ENCODE measurements at regions not wholly inside any gene's neighbourhood (a gene's known extent, or its start where the extent isn't known, plus 50 kb on each side); places are given as distances from the start of the nearest gene placed in this dataset.

DNA sequence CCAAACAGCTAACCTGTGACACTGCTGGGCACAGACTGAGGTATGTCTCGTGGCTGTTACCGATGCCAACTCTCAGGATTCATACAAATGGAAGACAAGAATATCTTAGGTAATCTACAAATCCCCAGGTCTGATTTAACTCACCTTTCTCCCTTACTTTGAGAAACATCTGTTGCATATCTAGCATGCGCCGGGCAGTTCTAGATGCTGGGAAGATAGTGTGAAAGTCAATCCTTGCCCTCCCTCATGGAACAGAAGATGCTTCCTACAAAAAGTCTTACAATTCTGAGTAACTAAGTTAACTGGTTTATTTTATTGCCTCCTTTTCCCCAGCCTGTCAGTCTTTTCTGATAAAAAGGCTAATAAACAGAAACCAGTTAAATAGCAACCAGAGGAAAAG, 212.2 kb upstream of the FAT1 start (continued):
- TF ChIP-seq, protein P1, sequence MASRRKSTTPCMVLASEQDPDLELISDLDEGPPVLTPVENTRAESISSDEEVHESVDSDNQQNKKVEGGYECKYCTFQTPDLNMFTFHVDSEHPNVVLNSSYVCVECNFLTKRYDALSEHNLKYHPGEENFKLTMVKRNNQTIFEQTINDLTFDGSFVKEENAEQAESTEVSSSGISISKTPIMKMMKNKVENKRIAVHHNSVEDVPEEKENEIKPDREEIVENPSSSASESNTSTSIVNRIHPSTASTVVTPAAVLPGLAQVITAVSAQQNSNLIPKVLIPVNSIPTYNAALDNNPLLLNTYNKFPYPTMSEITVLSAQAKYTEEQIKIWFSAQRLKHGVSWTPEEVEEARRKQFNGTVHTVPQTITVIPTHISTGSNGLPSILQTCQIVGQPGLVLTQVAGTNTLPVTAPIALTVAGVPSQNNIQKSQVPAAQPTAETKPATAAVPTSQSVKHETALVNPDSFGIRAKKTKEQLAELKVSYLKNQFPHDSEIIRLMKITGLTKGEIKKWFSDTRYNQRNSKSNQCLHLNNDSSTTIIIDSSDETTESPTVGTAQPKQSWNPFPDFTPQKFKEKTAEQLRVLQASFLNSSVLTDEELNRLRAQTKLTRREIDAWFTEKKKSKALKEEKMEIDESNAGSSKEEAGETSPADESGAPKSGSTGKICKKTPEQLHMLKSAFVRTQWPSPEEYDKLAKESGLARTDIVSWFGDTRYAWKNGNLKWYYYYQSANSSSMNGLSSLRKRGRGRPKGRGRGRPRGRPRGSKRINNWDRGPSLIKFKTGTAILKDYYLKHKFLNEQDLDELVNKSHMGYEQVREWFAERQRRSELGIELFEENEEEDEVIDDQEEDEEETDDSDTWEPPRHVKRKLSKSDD (CRISPR knock-in tag; IDR thresholded peaks at IDR 0.05; ENCODE audit: low read depth) = no peak
- TF ChIP-seq DR1 (CRISPR knock-in tag; IDR thresholded peaks at IDR 0.05) = no peak
- no peak for TF ChIP-seq NR2F1 (CRISPR knock-in tag; IDR thresholded peaks at IDR 0.05)
- TF ChIP-seq, protein P2, sequence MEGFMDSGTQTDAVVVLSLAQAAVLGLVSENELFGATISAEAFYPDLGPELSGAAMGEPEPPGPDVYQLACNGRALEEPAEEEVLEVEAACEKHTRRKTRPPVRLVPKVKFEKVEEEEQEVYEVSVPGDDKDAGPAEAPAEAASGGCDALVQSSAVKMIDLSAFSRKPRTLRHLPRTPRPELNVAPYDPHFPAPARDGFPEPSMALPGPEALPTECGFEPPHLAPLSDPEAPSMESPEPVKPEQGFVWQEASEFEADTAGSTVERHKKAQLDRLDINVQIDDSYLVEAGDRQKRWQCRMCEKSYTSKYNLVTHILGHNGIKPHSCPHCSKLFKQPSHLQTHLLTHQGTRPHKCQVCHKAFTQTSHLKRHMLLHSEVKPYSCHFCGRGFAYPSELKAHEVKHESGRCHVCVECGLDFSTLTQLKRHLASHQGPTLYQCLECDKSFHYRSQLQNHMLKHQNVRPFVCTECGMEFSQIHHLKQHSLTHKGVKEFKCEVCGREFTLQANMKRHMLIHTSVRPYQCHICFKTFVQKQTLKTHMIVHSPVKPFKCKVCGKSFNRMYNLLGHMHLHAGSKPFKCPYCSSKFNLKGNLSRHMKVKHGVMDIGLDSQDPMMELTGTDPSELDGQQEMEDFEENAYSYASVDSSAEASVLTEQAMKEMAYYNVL (CRISPR knock-in tag; IDR thresholded peaks at IDR 0.05; ENCODE audit: borderline replicate concordance) = no peak
- no peak for TF ChIP-seq PITX1 (CRISPR knock-in tag; IDR thresholded peaks at IDR 0.05)
- no peak for TF ChIP-seq IRF2 (CRISPR knock-in tag; IDR thresholded peaks at IDR 0.05)
- TF ChIP-seq ZNF564 (CRISPR knock-in tag; IDR thresholded peaks at IDR 0.05) = no peak
